Esophagus muscularis mucosa (tissue), 4 donors: ENCODE measurements at regions not wholly inside any gene's neighbourhood (a gene's known extent, or its start where the extent isn't known, plus 50 kb on each side); places are given as distances from the start of the nearest gene placed in this dataset.

Experiments
- DNase-seq: peaks from one replicate; pipeline ENCODE4 v3.0.0-alpha.2; 2017; ENCODE audit errors: extremely low spot score
- H3K27ac ChIP-seq, 4 donors: fragments of 200-600 bp; sonication (generic); replicated peaks in 1 of 4; 1 replicate in 3 of 4; 2 replicates in 1 of 4; pipeline ENCODE4 v1.5.1; 2016 to 2019; ENCODE audit warnings: mild to moderate bottlenecking in 1 of 4
- H3K27me3 ChIP-seq, 4 donors: fragments of 200-600 bp; sonication (generic); one replicate each; pipeline versions ENCODE4 v1.5.1 to v1.6.0; 2016 to 2019
- H3K36me3 ChIP-seq, 4 donors: fragments of 200-600 bp; sonication (generic); one replicate each; pipeline ENCODE4 v1.5.1; 2016 to 2019
- H3K4me1 ChIP-seq, 4 donors: fragments of 200-600 bp; sonication (generic); one replicate each; pipeline ENCODE4 v1.5.1; 2016 to 2019
- H3K4me3 ChIP-seq, 4 donors: fragments of 200-600 bp; sonication (generic); 1 replicate in 2 of 4; 2 replicates in 2 of 4; pipeline ENCODE4 v1.5.1; 2016 to 2019; ENCODE audit warnings: mild to moderate bottlenecking in 4 of 4, moderate library complexity in 1 of 4
- H3K9me3 ChIP-seq, 4 donors: fragments of 200-600 bp; sonication (generic); 1 replicate in 3 of 4; 2 replicates in 1 of 4; pipeline ENCODE4 v1.5.1; 2016 to 2019
- EP300 ChIP-seq: sonication (generic); formaldehyde crosslinking; IDR thresholded peaks from one replicate; pipeline ENCODE4 v1.6.1; 2017; ENCODE audit warnings: antibody characterized with exemption
- POLR2A ChIP-seq: fragments of 450-650 bp; IDR thresholded peaks from one replicate; pipeline ENCODE4 v1.6.1; 2017; ENCODE audit warnings: antibody characterized with exemption, moderate library complexity, mild to moderate bottlenecking, low read depth
- POLR2AphosphoS5 ChIP-seq, 2 donors: sonication (generic); formaldehyde crosslinking; IDR thresholded peaks; one replicate each; pipeline ENCODE4 v1.6.1; 2017; ENCODE audit warnings: antibody characterized with exemption in 2 of 2
- WGBS: methylation state at CpG from one replicate; pipeline ENCODE4 v1.1.5; 2018; 5-methylcytosine and 5-hydroxymethylcytosine counted together
- intact Hi-C: fragments of 100-400 bp; cut with DNase I; formaldehyde crosslinking; loops from one replicate; pipeline ENCODE4 v1.15.1; 2023
- TF ChIP-seq, protein P1 (sequence below), 3 experiments: fragments of 200-600 bp in 2 of 3; fragments of 450-650 bp in 1 of 3; sonication (generic) in 2 of 3; IDR thresholded peaks; one replicate each; pipeline ENCODE4 v1.5.1; 2017 to 2019; ENCODE audit warnings: antibody characterized with exemption in 3 of 3, mild to moderate bottlenecking in 2 of 3, moderate library complexity in 1 of 3

DNA sequence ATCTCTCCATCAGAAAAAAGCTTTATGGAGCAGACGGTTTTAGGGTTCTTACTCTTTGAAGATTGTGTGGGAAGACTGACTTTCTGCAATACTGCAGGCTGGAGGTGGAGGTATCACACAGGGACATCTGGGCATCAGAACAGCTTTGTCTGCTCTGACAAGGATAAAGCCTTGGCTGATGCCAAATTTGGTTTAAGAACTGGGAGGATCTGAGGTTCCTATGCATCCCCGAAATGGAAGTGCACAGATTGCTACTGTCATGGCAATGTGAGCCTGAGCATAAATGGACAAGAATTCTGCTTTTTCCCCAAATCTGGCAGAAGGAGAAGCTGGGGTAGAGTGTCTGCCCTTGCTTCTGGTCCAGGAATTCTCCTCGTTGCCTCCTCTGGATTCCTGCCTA is 424.3 kb downstream of the SLC4A3 start:
- Histone ChIP-seq H3K4me1 (no peaks in the 10 kb centered on the region), H3K27me3 (no peaks in the 10 kb centered on the region), H3K27ac (no peak overlapping the region), H3K9me3 (peaks cover 0 to 14% (median 4%) of the 10 kb centered on the region in 4 donors), H3K36me3 (no peaks in the 10 kb centered on the region), H3K4me3 (no peak overlapping the region)
- WGBS, result 85% methylated on average over 3 of the region's 3 CpGs
- no peak for DNase-seq
- intact Hi-C loops, result no loop called here
- TF ChIP-seq, protein P1, sequence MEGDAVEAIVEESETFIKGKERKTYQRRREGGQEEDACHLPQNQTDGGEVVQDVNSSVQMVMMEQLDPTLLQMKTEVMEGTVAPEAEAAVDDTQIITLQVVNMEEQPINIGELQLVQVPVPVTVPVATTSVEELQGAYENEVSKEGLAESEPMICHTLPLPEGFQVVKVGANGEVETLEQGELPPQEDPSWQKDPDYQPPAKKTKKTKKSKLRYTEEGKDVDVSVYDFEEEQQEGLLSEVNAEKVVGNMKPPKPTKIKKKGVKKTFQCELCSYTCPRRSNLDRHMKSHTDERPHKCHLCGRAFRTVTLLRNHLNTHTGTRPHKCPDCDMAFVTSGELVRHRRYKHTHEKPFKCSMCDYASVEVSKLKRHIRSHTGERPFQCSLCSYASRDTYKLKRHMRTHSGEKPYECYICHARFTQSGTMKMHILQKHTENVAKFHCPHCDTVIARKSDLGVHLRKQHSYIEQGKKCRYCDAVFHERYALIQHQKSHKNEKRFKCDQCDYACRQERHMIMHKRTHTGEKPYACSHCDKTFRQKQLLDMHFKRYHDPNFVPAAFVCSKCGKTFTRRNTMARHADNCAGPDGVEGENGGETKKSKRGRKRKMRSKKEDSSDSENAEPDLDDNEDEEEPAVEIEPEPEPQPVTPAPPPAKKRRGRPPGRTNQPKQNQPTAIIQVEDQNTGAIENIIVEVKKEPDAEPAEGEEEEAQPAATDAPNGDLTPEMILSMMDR (IDR thresholded peaks at IDR 0.05), result no peak
- no peak for TF ChIP-seq POLR2AphosphoS5 (IDR thresholded peaks at IDR 0.05)
- no peak for TF ChIP-seq EP300
- TF ChIP-seq POLR2A, result no peak

DNA sequence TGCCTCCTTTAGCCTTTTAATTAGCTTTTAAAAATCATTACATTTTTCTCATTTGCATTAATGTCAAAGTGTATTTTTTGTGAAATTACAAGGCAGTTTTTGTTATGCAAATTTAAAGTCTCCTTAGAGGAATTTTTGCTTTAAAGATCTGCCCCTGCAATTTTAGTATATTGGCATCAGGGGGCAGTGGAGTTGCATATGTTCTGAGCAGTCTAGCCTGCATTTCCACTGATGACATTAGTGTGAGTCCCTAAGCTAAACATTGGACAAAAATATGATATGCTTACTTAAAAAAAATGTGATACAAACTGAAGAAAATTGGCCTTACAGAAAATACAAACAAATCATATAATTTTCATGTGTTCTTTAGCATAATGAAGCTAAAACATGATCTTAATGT is 426.5 kb downstream of the SLC4A3 start:
- no peak overlapping the region for H3K4me3 ChIP-seq
- no peak for DNase-seq
- H3K27ac ChIP-seq, result no peak overlapping the region
- no peaks in the 10 kb centered on the region for H3K27me3 ChIP-seq
- H3K4me1 ChIP-seq, result no peaks in the 10 kb centered on the region
- intact Hi-C loops, result no loop called here
- H3K36me3 ChIP-seq, result no peaks in the 10 kb centered on the region
- TF ChIP-seq, protein P1 (IDR thresholded peaks at IDR 0.05), result no peak
- TF ChIP-seq POLR2AphosphoS5 (IDR thresholded peaks at IDR 0.05) (no peak), EP300 (no peak), POLR2A (no peak)
- H3K9me3 ChIP-seq, result peaks cover 0 to 14% (median 4%) of the 10 kb centered on the region in 4 donors

DNA sequence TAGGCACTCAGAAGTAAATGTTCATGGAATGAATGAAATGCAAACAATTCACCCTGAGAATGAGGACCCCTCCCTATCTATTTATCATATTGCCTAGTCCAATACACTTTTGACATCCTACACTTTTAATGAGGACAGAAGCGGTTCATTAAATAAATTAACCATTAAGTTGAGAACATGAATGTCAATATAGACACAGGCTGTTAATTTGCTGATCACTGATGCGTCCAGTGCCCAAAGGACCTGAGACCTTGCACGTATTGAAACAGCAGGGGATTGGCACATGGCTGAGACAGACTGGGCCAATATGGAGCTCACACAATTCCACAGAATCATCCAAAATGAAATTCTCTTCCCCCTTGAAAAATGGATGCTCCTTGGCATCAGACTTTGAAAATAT is 430.0 kb downstream of the SLC4A3 start:
- H3K4me3 ChIP-seq, result no peak overlapping the region

DNA sequence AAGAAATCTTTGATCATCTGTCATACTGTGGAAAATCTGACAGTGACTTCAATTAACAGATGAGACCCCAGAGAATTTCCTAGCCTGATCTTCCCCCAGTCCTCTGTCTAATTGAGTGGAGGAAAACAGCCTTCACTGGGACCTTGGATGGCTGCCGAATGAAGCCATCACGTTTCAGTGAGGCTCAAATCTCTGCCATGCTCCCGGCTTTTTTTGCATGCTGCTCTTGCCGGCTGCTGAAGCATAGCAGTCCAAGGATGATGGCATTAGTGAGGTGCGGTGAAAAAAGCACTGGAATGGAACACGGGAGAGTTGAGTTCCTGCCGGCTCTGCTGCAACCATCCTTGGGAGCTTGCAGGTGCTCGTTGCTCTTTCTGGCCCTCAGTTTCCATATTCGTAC is 430.5 kb downstream of the SLC4A3 start:
- Histone ChIP-seq H3K27me3 (peaks cover 0 to 5% (median 0%) of the 10 kb centered on the region in 4 donors), H3K36me3 (no peaks in the 10 kb centered on the region), H3K27ac (no peak overlapping the region), H3K4me1 (no peaks in the 10 kb centered on the region), H3K4me3 (no peak overlapping the region), H3K9me3 (peaks cover 0 to 13% (median 4%) of the 10 kb centered on the region in 4 donors)
- 76% methylated on average over 9 of the region's 9 CpGs for WGBS
- DNase-seq, result no peak
- TF ChIP-seq, protein P1 (IDR thresholded peaks at IDR 0.05), result no peak
- TF ChIP-seq POLR2A (no peak), EP300 (no peak), POLR2AphosphoS5 (IDR thresholded peaks at IDR 0.05) (no peak)
- intact Hi-C loops, result no loop called here

More for the DNA sequence above, 430.0 kb downstream of the SLC4A3 start:
- no peak for TF ChIP-seq POLR2A
- TF ChIP-seq, protein P1 (IDR thresholded peaks at IDR 0.05), result no peak
- TF ChIP-seq EP300, result no peak
- TF ChIP-seq POLR2AphosphoS5 (IDR thresholded peaks at IDR 0.05), result no peak
- peaks cover 0 to 14% (median 4%) of the 10 kb centered on the region in 4 donors for H3K9me3 ChIP-seq
- no peak for DNase-seq
- H3K36me3 ChIP-seq, result no peaks in the 10 kb centered on the region
- 94% methylated on average over 3 of the region's 3 CpGs for WGBS
- H3K4me1 ChIP-seq, result no peaks in the 10 kb centered on the region
- H3K27me3 ChIP-seq, result peaks cover 0 to 5% (median 0%) of the 10 kb centered on the region in 4 donors
- no peak overlapping the region for H3K27ac ChIP-seq
- intact Hi-C loops, result no loop called here
